GM11168 (cell line): ENCODE measurements at regions not wholly inside any gene's neighbourhood (a gene's known extent, or its start where the extent isn't known, plus 50 kb on each side); places are given as distances from the start of the nearest gene placed in this dataset.
"Not testable (repeated sequence)": the region's sequence is repeated elsewhere in the genome, so short reads cannot be mapped to it uniquely, and the experiment has no call there.

ENCODE experiments used
- in situ Hi-C: fragments of 300-500 bp; cut with MboI; formaldehyde crosslinking; loops from one replicate; pipeline ENCODE4 v1.12.0; 2022; ENCODE audit warnings: low sequenced_read_pairs; ENCODE audit not compliant: unreplicated experiment

DNA sequence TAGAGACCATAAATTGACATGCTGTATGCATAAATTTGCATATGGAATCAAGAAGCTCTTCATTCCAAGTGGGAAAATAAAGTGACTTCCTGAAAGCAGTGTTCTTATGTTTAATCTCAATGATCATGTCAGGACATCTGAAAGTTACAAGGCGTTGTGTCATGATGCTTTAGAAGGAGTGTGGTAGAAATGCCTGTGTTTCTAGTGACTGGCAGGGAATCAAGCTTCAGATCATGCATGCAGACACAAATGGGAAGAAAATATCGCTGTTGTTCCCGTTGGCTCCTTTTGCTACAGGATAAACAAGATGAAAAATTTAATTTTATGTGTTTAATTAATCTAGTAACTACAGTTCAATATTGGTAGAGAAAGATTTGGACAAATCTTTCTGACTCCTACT is 298.1 kb upstream of the SYT1 start:
- in situ Hi-C loops: loop anchor here (25.0 kb wide), 1 partner anchor 596 kb away; no protein-coding TSS in a partner anchor

DNA sequence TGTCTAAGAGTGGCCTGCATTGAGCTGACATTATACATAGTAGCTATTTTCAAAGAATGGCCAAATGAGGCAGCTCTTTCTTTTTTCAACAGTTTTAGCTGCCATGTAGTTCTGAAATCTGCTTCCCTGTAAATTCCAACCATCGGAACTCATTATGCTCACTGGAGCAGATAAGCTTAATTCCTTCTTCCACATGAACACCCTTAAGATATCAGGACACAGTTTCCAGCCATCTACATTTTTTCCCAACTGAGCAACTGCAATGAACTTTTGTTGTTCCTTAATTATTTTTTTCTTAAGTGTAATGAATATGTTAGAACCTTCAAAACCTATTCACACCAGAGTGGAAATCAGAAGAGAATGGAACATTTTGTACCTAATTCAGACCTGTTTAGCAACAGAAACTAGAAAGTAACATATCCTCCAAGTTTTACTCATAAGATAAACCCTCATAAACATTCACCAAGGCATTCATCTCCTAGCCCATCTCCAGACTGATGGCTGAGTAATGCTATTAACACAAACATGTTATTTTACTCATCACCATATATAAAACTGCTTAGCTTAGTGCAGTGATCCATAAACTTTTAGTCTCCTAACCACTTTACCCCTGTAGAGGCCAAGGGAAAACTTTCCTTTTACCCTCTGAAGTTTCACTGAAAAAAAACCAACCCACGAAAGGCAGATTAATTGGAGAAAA is 296.1 kb upstream of the SYT1 start:
- in situ Hi-C loops: loop anchor here (25.0 kb wide), 1 partner anchor 594 kb away; no protein-coding TSS in a partner anchor

DNA sequence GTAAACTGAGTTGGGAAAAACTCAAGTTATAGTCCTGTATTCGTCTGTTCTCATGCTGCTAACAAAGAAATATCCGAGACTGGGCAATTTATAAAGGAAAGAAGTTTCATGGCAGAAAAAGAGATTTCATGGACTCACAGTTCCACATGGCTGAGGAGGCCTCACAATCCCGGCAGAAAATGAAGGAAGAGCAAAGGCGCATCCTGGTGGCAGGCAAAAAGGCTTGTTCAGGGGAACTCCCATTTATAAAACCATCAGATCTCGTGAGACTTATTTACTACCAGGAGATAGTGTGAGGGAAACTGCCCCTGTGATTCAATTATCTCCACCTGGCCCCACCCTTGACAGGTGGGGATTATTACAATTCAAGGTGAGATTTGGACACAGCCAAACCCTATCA is 292.6 kb upstream of the SYT1 start:
- in situ Hi-C loops: loop anchor here (25.0 kb wide), 1 partner anchor 590 kb away; no protein-coding TSS in a partner anchor

DNA sequence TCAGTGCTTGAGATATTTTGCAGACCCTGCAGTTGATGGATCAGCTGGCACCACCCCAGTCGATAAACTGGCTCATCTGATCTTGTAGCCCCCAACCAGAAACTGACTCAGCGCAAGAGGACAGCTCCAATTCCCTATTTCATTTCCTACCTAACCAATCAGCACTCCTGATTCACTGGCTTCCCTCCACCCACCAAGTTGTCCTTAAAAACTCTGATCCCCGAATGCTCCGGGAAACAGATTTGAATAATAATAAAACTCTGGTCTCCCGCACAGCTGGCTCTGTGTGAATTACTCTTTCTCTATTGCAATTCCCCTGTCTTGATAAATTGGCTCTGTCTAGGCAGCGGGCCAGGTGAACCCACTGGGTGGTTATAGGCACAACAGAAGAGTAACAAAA is 289.4 kb upstream of the SYT1 start:
- in situ Hi-C loops: not testable (repeated sequence)

DNA sequence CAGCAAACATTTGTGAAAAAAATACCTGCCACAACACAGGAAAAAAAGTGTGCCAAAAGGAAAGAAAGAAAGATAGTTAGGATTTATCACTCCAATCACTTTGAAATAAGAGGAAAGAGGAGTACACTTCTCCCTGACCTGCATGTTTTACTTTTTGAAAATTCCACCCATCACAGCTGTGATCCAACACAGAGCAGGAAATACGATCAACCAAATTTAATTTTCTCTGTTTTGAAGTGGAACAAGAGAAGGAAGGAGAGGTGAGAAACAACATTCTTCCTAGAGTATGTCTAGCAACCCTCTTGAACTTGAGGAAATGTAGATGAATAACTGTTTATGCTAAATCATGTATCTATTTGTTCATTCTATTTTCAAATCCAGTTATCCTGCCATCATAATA is 284.7 kb upstream of the SYT1 start:
- in situ Hi-C loops: no loop called here

DNA sequence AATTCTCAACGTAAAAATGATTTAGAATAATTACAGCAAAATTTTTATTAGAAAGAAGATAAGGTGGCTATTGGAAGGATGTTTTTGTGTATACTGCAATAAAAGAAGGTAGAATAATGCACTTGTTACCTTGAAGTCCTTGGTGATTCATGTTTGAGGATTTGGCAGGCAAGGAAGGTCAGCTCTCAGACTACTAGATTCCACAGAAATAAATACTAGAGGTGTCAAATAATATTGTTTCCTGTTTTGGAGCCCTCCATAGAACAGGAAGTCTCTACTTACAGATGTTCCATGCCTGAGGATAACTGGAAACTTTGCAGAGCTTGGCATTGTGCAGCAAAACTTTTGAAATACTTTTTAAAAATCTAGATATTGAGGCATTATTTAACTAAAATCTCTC is 284.3 kb upstream of the SYT1 start:
- in situ Hi-C loops: no loop called here

DNA sequence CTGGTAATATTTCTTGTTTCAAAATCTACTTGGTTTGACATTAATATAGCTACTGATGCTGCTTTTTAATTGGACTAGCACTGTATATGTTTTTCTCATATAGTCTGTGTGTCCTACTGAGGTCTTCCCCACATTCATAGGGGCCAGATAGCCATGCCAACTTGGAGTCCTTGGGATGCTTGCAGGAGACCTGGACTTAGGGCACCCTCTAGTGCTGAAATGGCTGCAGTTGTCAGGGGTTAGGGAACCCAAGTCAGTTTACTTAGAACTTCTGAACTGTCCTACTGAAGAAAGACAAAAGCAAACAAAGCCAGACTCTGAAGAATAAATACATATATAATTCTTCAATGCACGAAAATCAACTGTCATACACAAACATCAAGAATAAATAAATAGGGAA is 279.9 kb upstream of the SYT1 start:
- in situ Hi-C loops: no loop called here

DNA sequence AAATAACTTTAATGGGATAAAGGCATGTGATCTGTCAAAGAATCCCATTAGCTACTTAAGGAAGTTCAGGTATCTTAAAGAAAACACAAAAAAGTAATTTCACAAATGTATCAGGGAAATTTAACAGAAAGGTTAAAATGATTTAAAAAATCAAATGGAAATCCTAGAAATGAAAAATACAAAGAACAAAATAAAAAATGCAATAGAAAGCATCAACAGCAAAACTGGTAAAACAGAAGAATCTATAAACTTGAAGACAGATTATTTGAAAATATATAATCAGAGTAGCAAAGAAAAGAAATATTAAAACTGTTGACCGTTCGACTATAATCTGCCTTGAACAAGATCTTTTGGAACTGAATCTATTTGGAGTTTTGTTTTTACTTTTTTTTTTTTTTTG is 279.4 kb upstream of the SYT1 start:
- in situ Hi-C loops: no loop called here

DNA sequence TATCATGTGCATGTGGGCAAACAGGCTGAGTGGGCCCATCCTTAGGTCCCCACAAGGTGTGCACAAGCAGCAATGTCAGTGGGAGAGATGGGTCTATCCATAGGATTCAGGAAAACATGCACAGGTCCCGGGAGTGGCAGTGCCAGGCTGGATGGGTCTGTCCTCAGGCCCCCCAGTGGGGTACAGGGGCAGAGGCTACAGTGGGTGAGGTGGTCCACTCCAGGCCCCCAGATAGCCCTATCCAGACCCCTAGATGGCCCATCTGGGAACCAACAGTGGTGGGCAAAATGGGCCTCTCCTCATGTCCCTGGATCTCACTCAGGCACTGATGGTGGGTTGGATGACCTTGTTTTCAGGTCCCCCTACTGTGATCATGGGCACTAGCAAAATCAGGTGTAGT is 277.8 kb upstream of the SYT1 start:
- in situ Hi-C loops: no loop called here

DNA sequence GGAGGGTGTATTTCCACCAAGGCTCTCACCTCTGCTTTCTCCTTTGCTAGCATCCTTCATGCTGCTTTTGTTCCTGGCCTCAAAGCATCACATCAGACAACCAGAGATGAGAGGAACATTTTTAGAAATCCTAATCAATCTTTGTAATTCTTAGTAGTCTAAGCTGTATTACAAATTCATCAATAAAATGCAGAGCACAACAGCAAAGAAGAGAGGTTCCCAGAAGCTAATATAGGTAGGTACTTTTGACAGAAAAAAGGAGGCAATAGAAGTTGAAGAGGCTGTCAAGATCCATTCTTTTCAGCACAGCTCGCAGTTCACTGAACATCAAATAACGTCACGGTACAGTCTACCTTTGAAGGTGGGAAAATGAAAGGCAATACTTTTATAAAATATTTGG is 265.2 kb upstream of the SYT1 start:
- in situ Hi-C loops: no loop called here

DNA sequence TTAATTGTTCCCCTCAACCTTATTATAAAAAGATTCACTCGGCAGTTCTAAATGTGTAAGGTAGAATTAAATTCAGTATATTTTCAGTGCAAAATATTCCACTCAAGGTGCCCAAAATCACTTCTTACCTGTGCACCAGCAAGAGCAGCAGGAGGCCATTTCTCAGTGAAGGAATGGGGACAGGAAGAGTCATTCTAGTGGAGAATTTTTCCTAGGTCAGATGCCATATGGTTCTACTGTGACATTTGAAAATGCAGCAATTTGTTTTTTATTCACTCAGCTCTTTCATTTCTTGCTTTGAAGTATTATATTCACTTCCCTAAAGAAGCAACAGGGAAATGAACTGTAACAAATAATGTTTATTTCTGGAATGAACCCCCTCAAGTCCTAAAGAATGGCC is 264.0 kb upstream of the SYT1 start:
- in situ Hi-C loops: no loop called here

DNA sequence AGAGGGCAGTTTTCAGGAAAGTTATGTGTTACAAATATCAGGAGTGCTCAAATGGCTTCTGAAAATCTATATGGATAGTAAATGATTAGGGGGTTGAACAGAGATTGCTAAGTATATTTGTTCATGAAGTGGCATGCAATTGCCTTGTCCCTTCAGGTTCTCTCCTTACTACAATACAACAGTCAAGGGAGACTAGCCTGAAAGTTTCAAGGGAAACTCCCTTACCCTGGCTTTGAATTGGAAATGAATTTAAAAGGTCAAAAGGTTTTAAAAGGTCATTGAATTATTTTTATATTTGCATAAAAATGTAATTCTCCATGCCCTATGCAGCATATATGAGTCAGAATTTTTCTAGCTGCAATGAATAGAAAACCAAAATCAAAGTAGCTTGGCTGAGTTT is 253.1 kb upstream of the SYT1 start:
- in situ Hi-C loops: no loop called here

DNA sequence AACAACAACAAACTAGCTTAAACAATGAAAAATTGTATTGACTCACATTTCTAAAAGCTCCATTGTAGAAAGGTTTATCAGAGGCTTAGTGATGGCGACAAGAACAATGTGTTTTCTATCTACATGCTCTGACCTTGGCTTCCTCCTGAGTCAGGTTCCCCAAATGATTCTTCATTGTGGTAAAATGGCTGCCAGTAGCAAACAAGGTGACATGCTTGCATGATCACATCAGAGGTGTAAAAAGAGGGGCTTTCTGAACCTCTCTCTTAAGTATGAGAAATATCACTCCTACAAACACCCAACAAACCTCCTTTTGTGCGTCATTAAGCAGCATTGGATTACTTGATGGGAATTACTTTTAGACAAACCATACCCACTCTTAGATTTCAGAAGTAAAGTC is 252.4 kb upstream of the SYT1 start:
- in situ Hi-C loops: no loop called here

DNA sequence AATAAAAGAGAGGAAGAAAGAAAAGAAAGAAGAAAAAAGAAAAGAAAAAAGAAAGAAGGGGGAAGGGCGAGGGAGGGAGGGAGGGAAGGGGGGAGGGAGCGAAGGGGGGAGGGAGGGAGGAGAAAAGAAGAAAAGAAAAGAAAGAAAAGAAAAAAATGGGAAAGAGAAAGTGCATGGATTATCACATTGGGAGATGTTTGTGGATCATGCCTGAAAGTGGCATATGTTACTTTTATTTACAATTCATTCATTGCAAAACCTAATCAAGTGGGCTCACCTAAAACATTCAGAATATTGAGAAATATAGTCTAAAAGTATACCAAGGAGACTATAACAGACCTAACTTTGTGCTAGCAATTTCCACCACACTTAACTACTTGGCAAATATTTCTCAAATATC is 246.9 kb upstream of the SYT1 start:
- in situ Hi-C loops: no loop called here

DNA sequence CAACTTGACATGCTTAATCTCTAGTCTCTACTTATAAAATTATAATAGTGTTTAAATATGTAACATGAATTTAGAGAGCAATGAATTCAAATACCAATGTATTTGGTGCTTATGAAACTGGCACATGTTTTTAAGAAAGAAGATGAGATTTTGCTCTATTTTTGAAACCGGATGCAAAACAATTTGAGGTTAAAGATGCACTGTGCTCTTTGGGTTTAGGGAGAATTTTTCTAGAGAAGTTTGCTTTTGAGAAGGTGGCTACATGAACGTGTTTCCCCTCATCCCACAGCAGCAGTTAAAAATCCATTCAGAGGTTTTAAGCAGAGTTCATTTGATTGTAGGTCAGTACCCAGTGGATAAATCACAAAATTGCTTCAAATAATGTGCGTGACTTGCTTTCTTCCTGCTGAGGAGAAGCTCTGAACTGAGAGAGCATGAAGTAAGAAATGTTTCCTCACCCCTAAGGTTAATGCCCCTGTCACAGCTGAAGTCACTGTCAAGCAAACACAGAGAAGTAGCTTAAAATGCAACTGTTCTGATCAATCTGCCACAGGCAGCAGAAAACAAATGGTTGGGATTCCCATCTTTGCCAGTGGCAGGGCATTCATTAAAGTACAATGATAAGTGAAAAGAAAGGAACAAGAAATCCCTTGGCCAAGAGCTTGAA is 241.9 kb upstream of the SYT1 start:
- in situ Hi-C loops: no loop called here

DNA sequence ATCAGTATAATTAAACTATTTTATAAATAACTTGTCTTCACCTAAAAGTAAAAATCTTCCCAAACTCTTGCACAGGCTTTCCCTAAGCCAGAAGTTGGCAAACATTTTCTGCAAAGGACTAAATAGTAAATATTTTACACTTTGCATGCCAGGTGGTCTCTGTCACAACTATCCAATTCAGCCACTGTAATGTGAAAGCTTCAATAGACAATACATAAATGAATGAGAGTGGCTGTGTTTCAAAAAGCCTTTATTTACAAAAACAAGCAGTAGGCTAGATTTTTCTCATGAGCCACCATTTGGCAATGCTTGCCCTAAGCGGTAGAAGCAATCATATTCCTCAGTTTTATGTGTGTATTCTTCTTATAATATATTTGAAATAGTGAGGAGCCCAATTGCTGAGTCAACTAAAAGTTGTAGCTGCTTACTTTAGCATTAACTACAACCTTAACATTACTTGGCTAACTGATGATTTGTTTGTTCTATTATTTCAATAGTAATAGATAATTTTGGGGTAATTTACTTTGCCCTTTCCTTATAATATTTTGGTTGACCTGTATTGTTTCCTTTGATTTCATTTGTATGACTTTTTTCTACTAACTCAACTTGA is 236.0 kb upstream of the SYT1 start:
- in situ Hi-C loops: no loop called here

DNA sequence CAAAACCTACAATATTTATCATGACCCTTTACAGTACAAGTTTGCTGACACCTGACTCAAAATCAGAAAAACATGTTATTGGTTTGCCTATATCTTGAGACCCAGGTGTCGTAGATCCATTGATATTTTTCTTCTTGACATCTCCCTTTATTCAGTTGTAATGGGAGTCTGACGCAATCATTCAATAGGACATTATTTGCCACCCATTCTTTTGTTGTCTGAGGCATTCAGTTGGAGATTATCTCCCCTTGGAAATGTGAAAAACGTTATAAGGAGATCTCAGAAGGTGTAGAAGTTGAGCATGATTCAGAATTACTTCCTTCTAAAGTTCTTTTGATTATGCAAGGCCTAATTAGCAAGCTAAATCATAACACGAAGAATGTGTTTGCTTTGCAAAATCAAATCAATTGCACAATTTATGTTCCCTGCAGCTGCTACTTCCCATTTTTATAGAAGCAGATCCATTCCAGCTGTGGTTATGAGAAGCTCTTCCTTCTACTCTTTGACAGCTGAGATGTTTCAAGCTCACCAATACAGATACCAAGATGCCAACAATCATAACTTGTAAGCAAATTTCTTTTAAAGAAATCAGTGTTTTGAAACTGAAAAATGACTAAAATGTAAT is 228.2 kb upstream of the SYT1 start:
- in situ Hi-C loops: no loop called here

DNA sequence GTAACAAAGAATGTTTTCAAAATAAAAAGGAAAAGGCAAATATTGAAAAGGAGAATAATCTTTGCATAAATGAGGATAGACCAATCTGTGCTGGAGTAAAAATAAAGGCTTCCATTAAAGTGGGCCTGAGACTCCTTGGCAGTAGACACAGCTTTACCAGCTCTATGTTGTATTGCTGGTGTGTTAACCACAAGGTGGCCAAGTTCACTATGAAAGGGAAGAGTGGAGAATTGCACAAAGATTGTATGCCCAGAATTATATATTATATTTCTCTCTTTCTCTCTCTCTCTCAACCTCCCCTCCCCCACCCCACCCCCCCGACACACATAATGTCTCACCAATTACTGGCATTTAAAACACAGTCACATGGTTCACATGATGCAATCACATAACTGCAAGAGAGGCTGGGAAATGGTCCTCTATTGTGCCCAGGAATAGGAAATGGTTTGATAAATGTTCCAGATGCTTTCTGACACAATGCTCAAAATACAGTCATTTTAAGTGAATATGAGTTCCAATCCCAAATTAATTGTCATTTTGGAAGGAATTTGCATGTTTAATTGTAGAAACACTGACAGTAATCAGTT is 222.6 kb upstream of the SYT1 start:
- in situ Hi-C loops: no loop called here

DNA sequence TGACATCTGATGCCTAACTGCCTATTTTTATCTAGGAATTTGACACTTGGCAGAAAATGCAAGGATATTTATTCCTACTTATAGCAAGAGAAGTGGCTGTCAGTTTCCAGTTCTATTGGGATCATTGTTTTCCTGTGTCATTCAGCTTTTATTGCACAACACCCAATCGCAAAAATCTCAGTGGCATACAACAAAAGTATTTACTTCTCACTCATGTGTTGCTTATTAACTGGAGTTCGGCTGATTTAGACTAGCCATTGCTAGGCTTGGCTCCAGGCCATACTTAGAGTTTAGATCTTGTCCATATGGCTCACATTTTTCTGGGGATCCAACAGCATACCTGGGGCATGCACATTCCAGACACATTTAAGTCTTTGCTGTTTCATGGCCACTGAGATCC is 218.6 kb upstream of the SYT1 start:
- in situ Hi-C loops: no loop called here

DNA sequence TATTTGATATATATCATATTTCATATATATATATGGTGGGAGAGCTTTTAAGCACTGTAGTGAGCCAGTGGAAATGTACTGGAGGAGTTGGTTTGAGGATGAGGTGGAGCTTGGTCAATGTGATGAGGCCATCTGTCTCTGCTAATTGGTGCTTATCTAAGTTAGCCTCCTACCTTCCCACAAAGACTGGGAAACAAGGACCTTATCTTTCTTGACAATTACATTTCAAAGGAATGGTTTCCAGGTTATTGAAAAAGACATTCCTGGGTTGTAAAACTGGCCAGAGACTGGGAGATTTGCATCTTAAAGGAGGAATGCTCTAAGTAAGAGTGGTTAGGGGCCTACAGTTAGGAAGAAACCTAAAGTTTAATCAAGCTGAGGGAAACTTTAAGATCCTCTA is 212.8 kb upstream of the SYT1 start:
- in situ Hi-C loops: no loop called here

DNA sequence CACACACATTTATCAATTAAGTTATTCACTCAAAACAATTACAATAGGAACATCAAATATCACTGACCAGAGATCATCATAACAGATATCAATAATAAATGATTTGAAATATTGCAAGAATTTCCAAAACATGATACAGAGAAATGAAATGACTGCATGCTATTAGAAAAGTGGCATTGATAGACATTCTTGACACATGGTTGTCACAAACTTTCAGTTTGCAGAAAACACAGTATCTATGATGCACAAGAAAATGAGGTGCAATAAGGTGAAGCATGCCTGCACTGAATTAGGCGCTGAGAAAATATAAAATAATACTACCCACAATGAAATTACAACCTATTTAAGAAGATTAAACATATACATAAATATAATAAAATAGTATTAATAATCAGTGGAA is 198.0 kb upstream of the SYT1 start:
- in situ Hi-C loops: no loop called here
